ENCODE measurements at regions not wholly inside any gene's neighbourhood (a gene's known extent, or its start where the extent isn't known, plus 50 kb on each side); places are given as distances from the start of the nearest gene placed in this dataset.
"Not testable (repeated sequence)": the region's sequence is repeated elsewhere in the genome, so short reads cannot be mapped to it uniquely, and the experiment has no call there.

DNA sequence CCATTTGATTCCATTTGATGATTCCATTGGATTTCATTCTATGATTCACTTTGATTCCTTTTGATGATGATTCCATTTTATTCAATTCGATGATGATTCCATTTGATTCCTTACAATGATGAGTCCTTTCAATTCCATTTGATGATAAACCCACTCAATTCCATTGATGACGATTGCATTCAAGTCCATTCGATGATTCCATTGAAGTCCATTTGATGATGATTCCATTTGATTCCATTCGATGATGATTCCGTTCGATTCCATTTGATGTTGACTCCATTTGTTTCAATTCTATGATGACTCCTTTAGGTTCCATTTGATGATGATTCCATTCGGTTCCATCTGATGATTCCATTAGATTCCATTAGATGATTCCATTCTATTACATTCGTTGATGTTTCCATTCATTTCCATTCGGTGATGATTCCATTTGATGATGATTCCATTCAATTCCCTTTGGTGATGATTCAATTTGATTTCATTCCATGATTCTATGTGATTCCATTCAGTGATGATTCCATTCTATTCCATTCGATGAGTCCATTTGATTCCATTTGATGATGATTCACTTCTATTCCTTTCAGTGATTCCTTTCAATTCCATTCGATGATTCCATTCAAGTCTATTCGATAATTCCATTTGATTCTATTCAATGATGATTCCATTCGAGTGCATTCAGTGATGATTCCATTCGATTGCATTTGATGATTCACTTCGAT is 1106.0 kb downstream of the RPIA start:
- no peak for DNase-seq

DNA sequence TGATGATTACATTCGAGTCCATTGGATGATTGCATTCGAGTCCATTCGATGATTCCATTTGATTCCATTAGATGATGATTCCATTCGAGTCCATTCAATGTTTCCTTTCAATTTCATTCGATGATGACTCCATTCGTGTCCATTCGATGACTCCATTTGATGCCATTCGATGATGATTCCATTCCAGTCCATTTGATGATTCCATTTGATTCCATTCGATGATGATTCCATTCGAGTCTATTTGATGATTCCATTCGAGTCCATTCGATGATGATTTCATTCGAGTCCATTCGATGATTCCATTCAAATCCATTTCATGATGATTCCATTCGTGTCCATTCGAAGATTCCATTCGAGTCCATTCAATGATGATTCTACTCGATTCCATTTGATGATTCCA is 1109.7 kb downstream of the RPIA start:
- not testable (repeated sequence) for DNase-seq

DNA sequence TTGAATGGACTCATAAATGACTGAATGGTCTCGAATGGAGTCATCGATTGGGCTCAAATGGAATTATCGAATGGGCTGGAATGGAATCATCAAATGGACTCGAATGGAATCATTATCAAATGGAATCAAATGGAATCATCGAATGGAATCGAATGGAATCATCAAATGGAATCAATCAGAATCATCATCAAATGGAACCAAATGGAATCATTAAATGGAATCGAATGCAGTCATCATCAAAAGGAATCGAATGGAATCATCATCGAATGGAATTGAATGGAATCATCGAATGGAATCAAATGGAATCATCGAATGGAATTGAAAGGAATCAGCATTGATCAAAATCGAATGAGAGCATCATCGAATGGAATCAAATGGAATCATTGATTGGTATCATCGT is 1114.9 kb downstream of the RPIA start:
- DNase-seq = not testable (repeated sequence)

DNA sequence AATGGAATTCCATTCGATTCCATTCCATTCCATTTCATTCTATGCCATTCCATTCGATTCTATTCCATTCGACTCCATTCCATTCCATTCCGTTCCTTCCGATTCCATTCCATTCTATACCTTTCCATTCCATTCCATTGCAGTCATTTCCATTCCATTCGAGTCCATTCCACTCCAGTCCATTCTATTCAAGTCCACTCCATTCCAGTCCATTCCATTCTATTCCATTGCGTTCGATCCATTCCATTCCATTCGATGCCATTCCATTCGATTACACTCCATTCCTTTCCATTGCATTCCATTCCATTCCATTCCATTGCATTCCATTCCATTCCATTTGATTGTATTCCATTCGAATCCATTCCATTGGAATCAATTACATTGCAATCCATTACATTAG is 1119.8 kb downstream of the RPIA start:
- no peak for DNase-seq

DNA sequence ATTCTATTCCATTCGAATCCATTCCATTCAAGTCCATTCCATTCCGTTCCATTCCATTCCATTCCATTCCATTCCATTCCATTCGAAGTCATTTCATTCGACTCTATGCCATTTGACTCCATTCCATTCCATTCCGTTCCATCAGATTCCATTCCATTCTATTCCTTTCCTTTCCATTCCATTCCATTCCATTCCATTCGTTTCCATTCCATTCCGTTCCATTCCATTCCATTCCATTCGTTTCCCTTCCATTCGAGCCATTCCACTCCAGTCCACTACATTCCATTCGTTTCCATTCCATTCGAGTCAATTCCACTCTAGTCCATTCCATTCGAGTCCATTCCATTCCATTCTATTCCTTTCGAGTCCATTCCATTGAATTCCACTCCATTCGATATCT is 1120.4 kb downstream of the RPIA start:
- not testable (repeated sequence) for DNase-seq

DNA sequence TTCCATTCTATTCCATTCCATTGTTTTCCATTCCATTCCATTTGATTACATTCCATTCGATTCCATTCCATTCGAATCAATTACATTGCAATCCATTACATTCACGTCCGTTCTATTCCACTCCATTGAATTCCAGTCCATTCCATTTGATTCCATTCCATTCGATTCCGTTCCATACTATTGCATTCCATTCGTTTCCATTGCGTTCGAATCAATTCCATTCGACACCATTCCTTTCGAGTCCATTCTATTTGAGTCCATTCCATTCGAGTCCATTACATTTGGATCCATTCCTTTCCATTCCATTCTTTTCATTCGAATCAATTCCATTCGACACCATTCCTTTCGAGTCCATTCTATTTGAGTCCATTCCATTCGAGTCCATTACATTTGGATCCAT is 1122.9 kb downstream of the RPIA start:
- DNase-seq = not testable (repeated sequence)

DNA sequence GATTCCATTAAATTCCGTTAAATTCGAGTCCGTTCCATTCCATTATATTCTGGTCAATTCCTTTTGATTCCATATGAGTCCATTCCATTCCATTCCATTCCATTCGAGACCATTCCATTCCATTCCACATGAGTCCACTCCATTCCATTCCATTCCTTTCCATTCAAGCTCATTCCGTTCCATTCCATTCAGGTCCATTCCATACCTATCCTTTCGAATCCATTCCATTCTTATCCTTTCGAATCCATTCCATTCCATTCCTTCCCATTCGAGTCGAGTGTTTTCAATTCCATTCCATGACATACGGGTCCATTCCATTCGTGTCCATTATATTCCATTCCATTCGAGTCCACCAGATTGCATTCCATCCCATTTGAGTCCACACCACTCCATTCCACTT is 1127.4 kb downstream of the RPIA start:
- DNase-seq = no peak

DNA sequence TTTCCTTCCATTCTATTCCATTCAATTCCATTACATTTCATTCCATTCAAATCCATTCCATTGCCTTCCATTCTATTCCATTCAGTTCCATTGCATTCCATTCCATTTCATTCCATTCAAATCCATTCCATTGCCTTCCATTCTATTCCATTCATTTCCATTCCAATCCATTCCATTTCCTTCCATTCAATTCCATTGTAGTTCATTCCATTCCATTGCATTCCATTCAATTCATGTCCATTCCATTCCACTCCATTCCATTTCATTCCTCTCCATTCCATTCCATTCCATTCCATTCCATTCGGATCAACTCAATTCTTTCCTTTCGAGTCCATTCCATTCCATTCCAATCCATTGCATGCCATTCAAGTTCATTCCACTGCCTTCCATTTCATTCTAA is 1128.3 kb downstream of the RPIA start:
- no peak for DNase-seq

DNA sequence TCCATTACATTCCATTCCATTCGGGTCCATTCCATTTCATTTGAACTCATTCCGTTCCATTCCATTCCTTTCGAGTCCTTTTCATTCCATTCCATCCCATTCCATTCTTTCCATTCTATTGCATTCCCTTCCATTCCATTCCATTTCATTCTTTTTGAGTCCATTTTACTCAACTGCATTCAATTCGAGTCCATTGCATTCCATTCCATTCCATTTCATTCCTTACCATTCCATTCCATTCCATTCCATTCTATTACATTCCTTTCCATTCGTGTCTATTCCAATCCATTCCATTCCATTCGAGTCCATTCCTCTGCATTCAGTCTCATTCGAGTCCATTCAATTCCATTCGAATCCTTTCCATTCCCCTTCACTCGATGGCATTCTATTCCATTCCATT is 1128.8 kb downstream of the RPIA start:
- no peak for DNase-seq

DNA sequence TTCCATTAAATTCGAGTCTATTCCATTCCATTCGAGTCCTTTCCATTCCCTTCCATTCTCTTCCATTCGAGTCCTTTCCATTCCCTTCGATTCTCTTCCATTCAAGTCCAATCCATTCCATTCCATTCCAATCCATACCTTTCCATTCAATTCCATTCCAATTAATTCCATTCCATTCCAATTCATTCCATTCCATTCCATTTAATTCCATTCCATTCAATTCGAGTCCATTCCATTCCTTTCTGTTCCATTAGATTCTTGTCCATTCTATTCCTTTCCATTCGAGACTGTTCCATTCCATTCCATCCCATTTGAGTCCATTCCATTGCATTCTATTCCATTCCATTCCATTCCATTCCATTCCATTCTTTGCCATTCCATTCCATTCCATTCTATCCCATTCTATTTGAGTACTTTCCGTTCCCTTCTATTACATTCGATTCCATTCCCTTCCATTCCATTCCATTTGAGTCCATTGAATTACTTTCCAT is 1130.0 kb downstream of the RPIA start:
- DNase-seq = no peak

DNA sequence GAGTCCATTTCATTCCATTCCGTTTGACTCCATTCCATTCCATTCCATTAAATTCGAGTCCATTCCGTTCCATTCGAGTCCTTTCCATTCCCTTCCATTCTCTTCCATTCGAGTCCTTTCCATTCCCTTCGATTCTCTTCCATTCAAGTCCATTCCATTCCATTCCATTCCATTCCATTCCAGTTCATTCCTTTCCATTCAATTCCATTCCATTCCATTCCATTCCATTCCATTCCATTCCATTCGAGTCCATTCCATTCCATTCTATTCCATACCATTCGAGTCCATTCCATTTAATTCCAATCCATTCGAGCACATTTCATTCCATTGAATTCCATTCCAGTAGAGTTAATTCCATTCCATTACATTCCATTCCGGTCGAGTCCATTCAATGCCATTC is 1130.9 kb downstream of the RPIA start:
- DNase-seq = not testable (repeated sequence)

DNA sequence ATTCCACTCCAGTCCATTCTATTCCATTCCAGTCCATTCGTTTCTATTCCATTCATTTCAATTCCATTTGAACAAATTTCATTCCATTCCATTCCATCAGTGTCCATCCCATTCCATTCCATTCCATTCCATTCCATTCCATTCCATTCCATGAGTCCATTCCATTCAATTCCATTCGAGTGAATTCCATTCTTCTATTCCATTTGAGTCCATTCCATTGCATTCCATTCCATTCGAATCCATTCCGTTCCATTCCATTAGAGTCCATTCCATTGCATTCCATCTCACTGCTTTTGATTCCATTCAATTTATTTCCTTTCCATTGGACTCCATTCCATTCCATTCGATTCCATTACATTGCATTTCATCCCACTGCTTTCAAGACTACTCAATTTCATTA is 1132.1 kb downstream of the RPIA start:
- no peak for DNase-seq

DNA sequence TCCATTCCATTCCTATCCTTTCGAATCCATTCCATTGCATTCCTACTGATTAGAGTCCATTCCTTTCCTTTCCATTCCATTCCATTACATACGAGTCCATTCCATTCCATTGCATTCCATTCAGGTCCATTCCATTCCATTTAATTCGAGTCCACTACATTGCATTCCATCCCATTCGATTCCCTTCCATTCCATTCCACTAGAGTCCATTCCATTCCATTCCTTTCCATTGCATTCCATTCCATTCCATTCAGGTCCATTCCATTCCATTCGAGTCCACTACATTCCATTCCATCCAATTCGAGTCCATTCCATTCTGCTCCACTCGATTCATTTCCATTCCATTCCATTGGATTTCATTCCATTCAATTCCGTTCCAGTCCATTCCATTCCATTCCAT is 1133.6 kb downstream of the RPIA start:
- no peak for DNase-seq

DNA sequence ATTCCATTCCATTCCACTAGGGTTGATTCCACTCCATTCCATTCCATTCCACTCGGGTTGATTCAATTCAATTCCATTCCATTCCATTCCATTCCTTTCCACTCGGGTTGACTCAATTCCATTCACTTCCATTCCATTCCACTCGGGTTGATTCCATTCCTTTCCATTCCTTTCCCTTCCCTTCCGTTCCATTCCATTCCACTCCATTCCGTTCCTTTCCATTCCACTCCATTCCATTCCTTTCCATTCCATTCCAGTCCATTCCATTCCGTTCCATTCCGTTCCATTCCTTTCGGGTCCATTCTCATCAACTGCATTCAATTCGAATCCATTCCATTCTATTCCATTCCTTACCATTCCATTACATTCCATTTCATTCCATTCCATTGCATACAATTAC is 1135.3 kb downstream of the RPIA start:
- not testable (repeated sequence) for DNase-seq

DNA sequence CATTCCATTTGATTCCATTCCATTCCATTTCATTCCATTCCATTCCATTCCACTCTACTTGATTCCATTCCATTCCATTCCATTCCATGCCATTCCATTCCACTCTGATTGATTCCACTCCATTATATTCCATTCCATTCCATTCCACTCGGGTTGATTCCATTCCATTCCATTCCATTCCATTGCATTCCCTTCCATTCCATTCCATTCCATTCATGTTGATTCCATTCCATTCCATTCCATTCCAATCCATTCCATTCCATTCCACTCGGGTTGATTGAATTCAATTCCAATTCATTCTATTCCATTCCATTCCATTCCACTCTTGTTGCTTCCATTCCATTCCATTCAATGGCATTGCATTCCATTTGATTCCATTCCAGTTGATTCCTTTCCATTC is 1136.4 kb downstream of the RPIA start:
- DNase-seq = not testable (repeated sequence)

DNA sequence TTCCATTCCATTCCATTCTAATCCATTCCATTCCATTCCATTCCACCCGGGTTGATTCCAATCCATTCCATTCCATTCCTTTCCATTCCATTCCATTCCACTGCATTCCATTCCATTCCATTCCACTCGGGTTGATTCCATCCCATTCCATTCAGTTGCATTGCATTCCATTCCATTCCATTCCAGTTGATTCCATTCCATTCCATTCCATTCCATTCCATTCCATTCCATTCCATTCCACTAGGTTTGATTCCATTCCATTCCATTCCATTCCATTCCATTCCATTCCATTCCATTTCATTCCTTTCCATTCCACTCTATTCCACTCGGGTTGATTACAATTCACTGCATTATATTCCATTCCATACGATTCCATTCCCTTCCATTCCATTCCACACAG is 1136.9 kb downstream of the RPIA start:
- not testable (repeated sequence) for DNase-seq

DNA sequence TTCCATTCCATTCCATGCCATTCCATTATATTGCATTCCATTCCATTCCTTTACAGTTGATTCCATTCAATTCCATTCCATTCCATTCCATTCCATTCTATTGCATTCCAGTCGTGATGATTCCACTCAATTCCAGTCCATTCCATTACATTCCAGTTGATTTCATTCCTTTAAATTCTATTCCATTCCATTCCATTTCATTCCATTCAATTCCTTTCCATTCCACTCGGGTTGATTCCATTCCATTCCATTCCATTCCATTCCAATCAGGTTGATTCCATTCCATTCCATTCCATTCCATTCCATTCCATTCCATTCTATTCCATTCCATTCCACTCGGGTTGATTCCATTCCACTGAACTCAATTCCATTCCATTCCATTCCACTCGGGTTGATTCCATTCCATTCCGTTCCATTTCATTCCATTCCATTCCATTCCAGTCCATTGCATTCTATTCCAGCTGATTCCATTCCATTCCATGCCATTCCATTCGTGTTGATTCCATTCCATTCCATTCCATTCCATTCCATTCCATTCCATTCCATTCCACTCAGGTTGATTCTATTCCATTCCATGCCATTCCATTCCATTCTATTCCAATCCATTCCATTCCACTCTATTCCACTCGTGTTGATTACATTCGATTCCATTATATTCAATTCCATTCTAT is 1137.6 kb downstream of the RPIA start:
- not testable (repeated sequence) for DNase-seq

DNA sequence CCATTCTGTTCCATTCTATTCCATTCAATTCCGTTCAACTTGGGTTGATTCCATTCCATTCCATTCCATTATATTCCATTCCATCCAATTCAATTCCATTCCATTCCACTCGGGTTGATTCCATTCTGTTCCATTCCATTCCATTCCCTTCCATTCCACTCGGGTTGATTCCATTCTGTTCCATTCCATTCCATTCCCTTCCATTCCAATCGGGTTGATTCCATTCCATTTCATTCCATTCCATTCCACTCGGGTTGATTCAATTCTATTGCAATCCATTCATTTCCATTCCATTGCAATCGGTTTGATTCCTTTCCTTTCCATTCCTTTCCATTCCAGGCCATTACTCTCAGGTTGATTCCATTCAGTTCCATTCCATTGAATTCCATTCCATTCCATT is 1138.4 kb downstream of the RPIA start:
- DNase-seq = no peak

DNA sequence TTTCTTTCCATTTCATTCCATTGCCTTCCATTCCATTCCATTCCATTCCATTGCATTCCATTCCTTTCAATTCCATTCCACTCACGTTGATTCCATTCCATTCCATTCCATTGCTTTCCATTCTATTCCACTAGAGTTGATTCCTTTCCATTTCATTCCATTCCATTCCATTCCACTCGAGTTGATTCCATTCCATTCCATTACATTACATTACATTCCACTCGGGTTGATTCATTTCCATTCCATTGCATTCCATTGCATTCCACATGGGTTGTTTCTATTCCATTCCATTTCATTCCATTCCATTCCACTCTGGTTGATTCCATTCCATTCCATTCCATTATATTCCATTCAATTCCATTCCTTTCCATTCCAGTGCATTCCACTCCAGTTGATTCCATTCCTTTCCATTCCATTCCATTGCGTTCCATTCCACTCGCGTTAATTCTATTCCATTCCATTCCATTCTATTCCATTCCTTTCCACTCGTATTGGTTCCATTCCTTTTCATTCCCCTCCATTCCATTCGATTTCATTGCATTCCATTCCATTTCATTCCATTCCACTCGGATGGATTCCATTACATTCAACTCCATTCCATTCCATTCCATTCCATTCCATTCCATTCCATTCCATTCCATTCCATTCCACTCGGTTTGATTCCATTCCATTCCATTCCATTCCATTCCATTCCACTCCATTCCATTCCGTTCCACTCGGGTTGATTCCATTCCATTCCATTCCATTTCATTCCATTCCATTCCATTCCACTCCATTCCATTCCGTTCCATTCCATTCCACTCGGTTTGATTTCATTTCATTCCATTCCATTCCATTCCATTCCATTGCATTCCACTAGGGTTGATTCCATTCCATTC is 1139.1 kb downstream of the RPIA start:
- DNase-seq = not testable (repeated sequence)

DNA sequence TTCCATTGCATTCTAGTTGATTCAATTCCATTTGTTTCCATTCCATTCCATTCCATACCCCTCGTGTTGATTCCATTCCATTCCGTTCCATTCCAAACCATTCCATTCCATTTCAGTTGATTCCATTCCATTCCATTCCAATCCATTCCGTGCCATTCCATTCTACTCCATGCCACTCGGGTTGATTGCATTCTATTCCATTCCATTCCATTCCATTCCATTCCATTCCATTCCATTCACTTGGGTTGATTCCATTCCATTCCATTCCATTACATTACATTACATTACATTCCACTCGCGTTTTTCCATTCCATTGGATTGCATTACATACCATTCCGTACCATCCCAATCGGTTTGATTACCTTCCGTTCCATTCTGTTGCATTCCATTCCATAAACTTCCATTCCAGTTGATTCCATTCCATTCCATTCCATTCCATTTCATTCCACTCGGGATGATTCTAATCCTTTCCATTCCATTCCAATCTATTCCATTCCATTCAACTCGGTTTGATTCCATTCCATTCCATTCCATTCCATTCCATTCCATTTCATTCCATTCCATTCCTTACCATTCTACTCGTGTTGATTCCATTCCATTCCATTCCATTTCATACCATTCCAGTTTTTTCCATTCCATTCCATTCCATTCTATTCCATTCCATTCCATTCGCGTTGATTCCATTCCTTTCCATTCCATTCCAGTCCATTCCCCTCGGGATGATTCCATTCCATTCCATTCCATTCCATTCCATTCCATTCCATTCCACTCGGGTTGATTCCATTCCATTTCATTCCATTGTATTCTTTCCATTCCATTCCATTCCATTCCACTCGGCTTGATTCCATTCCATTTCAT is 1140.4 kb downstream of the RPIA start:
- no peak for DNase-seq

DNA sequence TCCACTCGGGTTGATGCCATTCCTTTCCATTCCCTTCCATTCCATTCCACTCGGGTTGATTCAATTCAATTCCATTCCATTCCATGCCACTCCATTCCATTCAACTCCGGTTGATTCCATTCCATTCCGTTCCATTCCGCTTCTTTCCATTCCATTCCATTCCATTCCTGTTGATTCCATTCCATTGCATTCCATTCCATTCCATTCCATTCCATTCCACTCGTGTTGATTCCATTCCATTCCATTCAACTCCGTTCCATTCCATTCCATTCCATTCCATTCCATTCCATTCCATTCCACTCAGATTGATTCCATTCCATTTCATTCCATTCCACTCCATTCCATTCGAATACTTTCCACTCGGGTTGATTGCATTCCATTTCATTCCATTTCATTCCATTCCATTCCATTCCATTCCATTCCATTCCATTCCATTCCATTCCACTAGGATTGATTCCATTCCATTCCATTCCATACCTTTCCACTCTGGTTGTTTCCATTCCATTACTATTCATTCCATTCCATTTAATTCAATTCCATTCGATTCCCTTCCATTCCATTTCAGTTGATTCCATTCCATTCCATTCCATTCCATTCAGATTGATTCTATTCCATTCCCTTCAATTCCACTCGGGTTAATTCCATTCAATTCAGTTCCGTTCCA is 1141.8 kb downstream of the RPIA start:
- DNase-seq = no peak

DNA sequence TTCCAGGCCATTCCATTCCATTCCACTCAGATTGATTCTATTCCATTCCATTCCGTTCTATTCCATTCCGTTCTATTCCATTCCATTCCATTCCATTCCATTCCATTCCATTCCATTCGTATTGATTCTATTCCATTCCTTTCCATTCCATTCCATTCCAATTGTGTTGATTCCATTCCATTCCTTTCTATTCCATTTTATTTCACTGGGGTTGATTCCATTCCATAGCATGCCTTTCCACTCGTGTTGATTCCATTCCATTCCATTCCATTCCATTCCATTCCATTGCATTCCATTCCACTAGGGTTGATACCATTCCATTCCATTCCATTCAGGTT is 1142.3 kb downstream of the RPIA start:
- DNase-seq = no peak
